ENCODE measurements at regions not wholly inside any gene's neighbourhood (a gene's known extent, or its start where the extent isn't known, plus 50 kb on each side); places are given as distances from the start of the nearest gene placed in this dataset.
A peak's percentile ranks its signal among the peaks of the same experiment; 100 is the strongest.
"Not testable (repeated sequence)": the region's sequence is repeated elsewhere in the genome, so short reads cannot be mapped to it uniquely, and the experiment has no call there.

GRCh38 chr13:44887515-44887914, 101.8 kb downstream of the NUFIP1 start:
- no peak for DNase-seq (ENCODE audit: low read depth)

GRCh38 chr13:44884076-44884729, 105.1 kb downstream of the NUFIP1 start:
- peak; percentile 82 for DNase-seq (ENCODE audit: low read depth)

GRCh38 chr13:44879452-44880058, 109.7 kb downstream of the NUFIP1 start:
- DNase-seq (ENCODE audit: low read depth): peak; percentile 63

GRCh38 chr13:44876782-44877324, 112.4 kb downstream of the NUFIP1 start:
- DNase-seq (ENCODE audit: low read depth): no peak

GRCh38 chr13:44874886-44875630, 114.2 kb downstream of the NUFIP1 start:
- DNase-seq (ENCODE audit: low read depth): peak; percentile 20

GRCh38 chr13:44874176-44874575, 115.1 kb downstream of the NUFIP1 start:
- DNase-seq (ENCODE audit: low read depth): no peak

GRCh38 chr13:44873461-44873860, 115.8 kb downstream of the NUFIP1 start:
- DNase-seq (ENCODE audit: low read depth): no peak

GRCh38 chr13:44872751-44873150, 116.5 kb downstream of the NUFIP1 start:
- DNase-seq (ENCODE audit: low read depth): no peak

GRCh38 chr13:44870456-44870929, 118.8 kb downstream of the NUFIP1 start:
- no peak for DNase-seq (ENCODE audit: low read depth)

- DNase-seq (ENCODE audit: low read depth): no peak
Observed at GRCh38 chr13:44869167-44869566, 120.1 kb downstream of the NUFIP1 start.

- DNase-seq (ENCODE audit: low read depth): no peak
Observed at GRCh38 chr13:44868397-44868796, 120.9 kb downstream of the NUFIP1 start.

GRCh38 chr13:44867825-44868224, 121.4 kb downstream of the NUFIP1 start:
- no peak for DNase-seq (ENCODE audit: low read depth)

GRCh38 chr13:44866411-44866911, 122.8 kb downstream of the NUFIP1 start:
- DNase-seq (ENCODE audit: low read depth): no peak

GRCh38 chr13:44865722-44866410, 123.4 kb downstream of the NUFIP1 start:
- DNase-seq (ENCODE audit: low read depth): no peak

- not testable (repeated sequence) for DNase-seq (ENCODE audit: low read depth)
Observed at GRCh38 chr13:44863641-44864040, 125.6 kb downstream of the NUFIP1 start.

GRCh38 chr13:44860454-44860853, 128.8 kb downstream of the NUFIP1 start:
- DNase-seq (ENCODE audit: low read depth): no peak

GRCh38 chr13:44857736-44858135, 131.5 kb downstream of the NUFIP1 start:
- DNase-seq (ENCODE audit: low read depth): no peak

- DNase-seq (ENCODE audit: low read depth): no peak
Observed at GRCh38 chr13:44857061-44857460, 132.2 kb downstream of the NUFIP1 start.

- no peak for DNase-seq (ENCODE audit: low read depth)
Observed at GRCh38 chr13:44855860-44856259, 133.4 kb downstream of the NUFIP1 start.

GRCh38 chr13:44854313-44855060, 134.8 kb downstream of the NUFIP1 start:
- no peak for DNase-seq (ENCODE audit: low read depth)

GRCh38 chr13:44853641-44854040, 135.6 kb downstream of the NUFIP1 start:
- no peak for DNase-seq (ENCODE audit: low read depth)
